GM18508 (cell line): ENCODE measurements at regions not wholly inside any gene's neighbourhood (a gene's known extent, or its start where the extent isn't known, plus 50 kb on each side); places are given as distances from the start of the nearest gene placed in this dataset.

ENCODE experiments used
- ATAC-seq: cut with Tn5 transposase; IDR thresholded peaks from one replicate; pipeline ENCODE4 v1.9.1; 2021; ENCODE audit warnings: moderate number of reproducible peaks; ENCODE audit not compliant: insufficient read depth, unreplicated experiment

- ATAC-seq: no peak
Observed at GRCh38 chr3:106204160-106204868, 335.5 kb upstream of the CBLB start.

GRCh38 chr3:106206146-106206545 lies 337.3 kb upstream of the CBLB start:
- ATAC-seq: peak; percentile 71

- no peak for ATAC-seq
Observed at GRCh38 chr3:106206613-106207012, 337.8 kb upstream of the CBLB start.

- ATAC-seq: no peak
Observed at GRCh38 chr3:106208251-106208650, 339.4 kb upstream of the CBLB start.

GRCh38 chr3:106208967-106209366 lies 340.2 kb upstream of the CBLB start:
- no peak for ATAC-seq

- ATAC-seq: no peak
Observed at GRCh38 chr3:106209482-106209881, 340.7 kb upstream of the CBLB start.

- ATAC-seq: no peak
Observed at GRCh38 chr3:106210923-106211322, 342.1 kb upstream of the CBLB start.

- no peak for ATAC-seq
Observed at GRCh38 chr3:106212665-106213222, 343.9 kb upstream of the CBLB start.

- ATAC-seq: no peak
Observed at GRCh38 chr3:106213954-106214353, 345.1 kb upstream of the CBLB start.

GRCh38 chr3:106214641-106215040 lies 345.8 kb upstream of the CBLB start:
- no peak for ATAC-seq

GRCh38 chr3:106215047-106215446 lies 346.2 kb upstream of the CBLB start:
- ATAC-seq: no peak

GRCh38 chr3:106217745-106218144 lies 348.9 kb upstream of the CBLB start:
- no peak for ATAC-seq

- ATAC-seq: no peak
Observed at GRCh38 chr3:106227068-106227467, 358.3 kb upstream of the CBLB start.

GRCh38 chr3:106228271-106228670 lies 359.5 kb upstream of the CBLB start:
- ATAC-seq: no peak

- no peak for ATAC-seq
Observed at GRCh38 chr3:106229495-106230278, 360.9 kb upstream of the CBLB start.

- ATAC-seq: no peak
Observed at GRCh38 chr3:106231086-106231485, 362.3 kb upstream of the CBLB start.

- no peak for ATAC-seq
Observed at GRCh38 chr3:106232956-106233355, 364.1 kb upstream of the CBLB start.

GRCh38 chr3:106239195-106239697 lies 370.4 kb upstream of the CBLB start:
- no peak for ATAC-seq

GRCh38 chr3:106241593-106241992 lies 372.8 kb upstream of the CBLB start:
- no peak for ATAC-seq

GRCh38 chr3:106242781-106243180 lies 374.0 kb upstream of the CBLB start:
- ATAC-seq: no peak

GRCh38 chr3:106245400-106245799 lies 376.6 kb upstream of the CBLB start:
- ATAC-seq: no peak
